ENCODE measurements at regions not wholly inside any gene's neighbourhood (a gene's known extent, or its start where the extent isn't known, plus 50 kb on each side); places are given as distances from the start of the nearest gene placed in this dataset.

DNA sequence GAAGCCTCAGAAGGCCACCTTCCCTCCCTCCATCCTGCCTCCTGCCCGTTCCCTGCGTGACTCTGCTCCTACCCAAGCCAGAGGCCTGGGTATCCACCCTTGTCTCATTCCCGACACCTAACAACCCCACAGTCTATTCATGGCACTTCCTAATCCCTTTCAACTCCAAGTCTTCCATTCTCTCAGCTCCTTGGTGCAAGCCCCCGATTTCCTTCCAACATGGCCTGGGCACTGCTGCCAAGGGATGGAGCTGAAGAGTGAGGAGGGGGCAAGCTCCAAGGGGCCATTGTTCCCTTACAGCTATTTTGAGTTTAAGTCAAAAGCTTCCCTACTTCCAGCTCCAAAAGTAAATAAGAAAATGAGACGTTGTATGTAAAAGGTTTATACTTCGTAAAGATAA, 84.8 kb upstream of the ASB18 start:
- no peak for TF ChIP-seq POLR2A (IDR thresholded peaks at IDR 0.05; ENCODE audit: low read length)
- no peak for TF ChIP-seq EP300 (IDR thresholded peaks at IDR 0.05)
- TF ChIP-seq, protein P1, sequence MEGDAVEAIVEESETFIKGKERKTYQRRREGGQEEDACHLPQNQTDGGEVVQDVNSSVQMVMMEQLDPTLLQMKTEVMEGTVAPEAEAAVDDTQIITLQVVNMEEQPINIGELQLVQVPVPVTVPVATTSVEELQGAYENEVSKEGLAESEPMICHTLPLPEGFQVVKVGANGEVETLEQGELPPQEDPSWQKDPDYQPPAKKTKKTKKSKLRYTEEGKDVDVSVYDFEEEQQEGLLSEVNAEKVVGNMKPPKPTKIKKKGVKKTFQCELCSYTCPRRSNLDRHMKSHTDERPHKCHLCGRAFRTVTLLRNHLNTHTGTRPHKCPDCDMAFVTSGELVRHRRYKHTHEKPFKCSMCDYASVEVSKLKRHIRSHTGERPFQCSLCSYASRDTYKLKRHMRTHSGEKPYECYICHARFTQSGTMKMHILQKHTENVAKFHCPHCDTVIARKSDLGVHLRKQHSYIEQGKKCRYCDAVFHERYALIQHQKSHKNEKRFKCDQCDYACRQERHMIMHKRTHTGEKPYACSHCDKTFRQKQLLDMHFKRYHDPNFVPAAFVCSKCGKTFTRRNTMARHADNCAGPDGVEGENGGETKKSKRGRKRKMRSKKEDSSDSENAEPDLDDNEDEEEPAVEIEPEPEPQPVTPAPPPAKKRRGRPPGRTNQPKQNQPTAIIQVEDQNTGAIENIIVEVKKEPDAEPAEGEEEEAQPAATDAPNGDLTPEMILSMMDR (IDR thresholded peaks at IDR 0.05) = no peak
